GM18526 (cell line): ENCODE measurements at regions not wholly inside any gene's neighbourhood (a gene's known extent, or its start where the extent isn't known, plus 50 kb on each side); places are given as distances from the start of the nearest gene placed in this dataset.
A peak's percentile ranks its signal among the peaks of the same experiment; 100 is the strongest.

Source experiments
- POLR2A ChIP-seq: IDR thresholded peaks from 3 replicates; pipeline ENCODE4 v1.6.1; 2011; ENCODE audit not compliant: insufficient read length; ENCODE audit errors: extremely low read depth

GRCh38 chr1:228836427-228836826 lies 101.1 kb downstream of the RHOU start:
- TF ChIP-seq POLR2A = no peak

- TF ChIP-seq POLR2A = no peak
Observed at GRCh38 chr1:228837032-228837431, 101.8 kb downstream of the RHOU start.

- no peak for TF ChIP-seq POLR2A
Observed at GRCh38 chr1:228837817-228838716, 102.8 kb downstream of the RHOU start.

GRCh38 chr1:228838717-228839500 lies 103.6 kb downstream of the RHOU start:
- TF ChIP-seq POLR2A = no peak

- TF ChIP-seq POLR2A = no peak
Observed at GRCh38 chr1:228839656-228840055, 104.4 kb downstream of the RHOU start.

- no peak for TF ChIP-seq POLR2A
Observed at GRCh38 chr1:228841632-228842031, 106.4 kb downstream of the RHOU start.

GRCh38 chr1:228842094-228842775 lies 107.0 kb downstream of the RHOU start:
- TF ChIP-seq POLR2A = no peak

GRCh38 chr1:228845101-228845500 lies 109.8 kb downstream of the RHOU start:
- no peak for TF ChIP-seq POLR2A

GRCh38 chr1:228846952-228847351 lies 111.7 kb downstream of the RHOU start:
- no peak for TF ChIP-seq POLR2A

GRCh38 chr1:228848406-228848805 lies 113.1 kb downstream of the RHOU start:
- TF ChIP-seq POLR2A = no peak

GRCh38 chr1:228849011-228849541 lies 113.8 kb downstream of the RHOU start:
- peak; percentile 9 for TF ChIP-seq POLR2A

- TF ChIP-seq POLR2A = no peak
Observed at GRCh38 chr1:228850141-228851100, 115.1 kb downstream of the RHOU start.

GRCh38 chr1:228851193-228851592 lies 115.9 kb downstream of the RHOU start:
- no peak for TF ChIP-seq POLR2A

GRCh38 chr1:228851618-228852017 lies 116.3 kb downstream of the RHOU start:
- no peak for TF ChIP-seq POLR2A

GRCh38 chr1:228852024-228852423 lies 116.7 kb downstream of the RHOU start:
- TF ChIP-seq POLR2A = no peak
